Adrenal gland (tissue), 9 donors: ENCODE measurements at regions not wholly inside any gene's neighbourhood (a gene's known extent, or its start where the extent isn't known, plus 50 kb on each side); places are given as distances from the start of the nearest gene placed in this dataset.

ENCODE experiments used
- DNase-seq, 7 donors: peaks; one replicate each; pipeline ENCODE4 v3.0.0-alpha.2; 2019 to 2020
- H3K27ac ChIP-seq, 5 donors: fragments of 200-600 bp; sonication (generic) in 4 of 5; 1 replicate in 3 of 5; 2 replicates in 2 of 5; pipeline versions ENCODE4 v1.5.1 to v1.8.0; 2016 to 2020; ENCODE audit warnings: mild to moderate bottlenecking in 1 of 5
- H3K27me3 ChIP-seq: fragments of 200-600 bp; 2 replicates; pipeline ENCODE4 v1.8.0; 2021
- H3K36me3 ChIP-seq, 2 donors: fragments of 200-600 bp; replicated peaks in 1 of 2; 1 replicate in 1 of 2; 2 replicates in 1 of 2; pipeline versions ENCODE4 v1.5.1 to v1.8.0; 2018 to 2022
- H3K4me1 ChIP-seq, 2 donors: fragments of 200-600 bp; replicated peaks in 1 of 2; 1 replicate in 1 of 2; 2 replicates in 1 of 2; pipeline versions ENCODE4 v1.5.1 to v1.8.0; 2018 to 2021
- H3K4me3 ChIP-seq, 4 donors: fragments of 200-600 bp; sonication (generic) in 3 of 4; one replicate each; pipeline ENCODE4 v1.5.1; 2016 to 2018
- H3K9me3 ChIP-seq, 3 donors: fragments of 200-600 bp; sonication (generic) in 1 of 3; replicated peaks in 1 of 3; 1 replicate in 2 of 3; 2 replicates in 1 of 3; pipeline versions ENCODE4 v1.5.1 to v1.8.0; 2016 to 2021
- POLR2A ChIP-seq, 2 donors: fragments of 450-650 bp; IDR thresholded peaks; one replicate each; pipeline ENCODE4 v1.6.1; 2017; ENCODE audit warnings: antibody characterized with exemption in 2 of 2, mild to moderate bottlenecking in 2 of 2, moderate library complexity in 1 of 2
- WGBS, 4 donors: extraction: QIAGEN DNeasy Blood & Tissue Kit in 2 of 4; methylation state at CpG; one replicate each; pipeline versions ENCODE4 v1.1.5 to v1.1.7; 2013 to 2017; 5-methylcytosine and 5-hydroxymethylcytosine counted together
- intact Hi-C, 2 donors: fragments of 100-400 bp; cut with DNase I; formaldehyde crosslinking; loops; one replicate each; pipeline versions ENCODE4 v1.14.1 to v1.15.0; 2022 to 2023
- TF ChIP-seq, protein P1 (sequence below), 6 experiments: fragments of 450-650 bp in 4 of 6; fragments of 200-600 bp in 2 of 6; sonication (generic) in 1 of 6; IDR thresholded peaks; 1 replicate in 5 of 6; 2 replicates in 1 of 6; pipeline versions ENCODE4 v1.5.1 to v1.8.0; 2016 to 2021; ENCODE audit warnings: antibody characterized with exemption in 6 of 6, mild to moderate bottlenecking in 2 of 6, moderate library complexity in 1 of 6
- donor health status: healthy with polysubstance abuse.
- donor health status: Bipolar disorder and iron deficiency.
- donor health status: DM: yes; HTN: yes; CAD: no.
- donor health status: DM: no; HTN: no; CAD: no.
- donor health status: DM: no; HTN: no; CAD: no.

DNA sequence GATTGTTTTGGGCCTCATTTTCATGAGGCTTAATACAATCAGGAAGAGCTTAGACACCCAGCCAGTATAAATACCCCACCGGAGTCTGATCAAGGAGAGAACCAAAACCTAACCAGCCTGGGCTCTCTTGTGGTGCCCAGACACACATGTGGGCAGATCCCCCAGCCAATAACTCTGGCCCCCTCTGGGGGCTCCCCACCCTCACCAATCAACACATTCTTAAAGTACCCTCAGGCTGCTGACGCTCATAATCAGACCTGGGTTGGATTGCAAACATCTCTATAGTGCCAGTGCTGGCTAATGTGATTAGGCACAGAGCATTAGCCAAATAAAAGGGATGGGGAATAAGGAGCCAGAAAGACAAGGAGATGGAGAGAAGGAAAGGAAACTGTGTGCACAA lies 329.6 kb downstream of the BCL11A start:
- TF ChIP-seq, protein P1, sequence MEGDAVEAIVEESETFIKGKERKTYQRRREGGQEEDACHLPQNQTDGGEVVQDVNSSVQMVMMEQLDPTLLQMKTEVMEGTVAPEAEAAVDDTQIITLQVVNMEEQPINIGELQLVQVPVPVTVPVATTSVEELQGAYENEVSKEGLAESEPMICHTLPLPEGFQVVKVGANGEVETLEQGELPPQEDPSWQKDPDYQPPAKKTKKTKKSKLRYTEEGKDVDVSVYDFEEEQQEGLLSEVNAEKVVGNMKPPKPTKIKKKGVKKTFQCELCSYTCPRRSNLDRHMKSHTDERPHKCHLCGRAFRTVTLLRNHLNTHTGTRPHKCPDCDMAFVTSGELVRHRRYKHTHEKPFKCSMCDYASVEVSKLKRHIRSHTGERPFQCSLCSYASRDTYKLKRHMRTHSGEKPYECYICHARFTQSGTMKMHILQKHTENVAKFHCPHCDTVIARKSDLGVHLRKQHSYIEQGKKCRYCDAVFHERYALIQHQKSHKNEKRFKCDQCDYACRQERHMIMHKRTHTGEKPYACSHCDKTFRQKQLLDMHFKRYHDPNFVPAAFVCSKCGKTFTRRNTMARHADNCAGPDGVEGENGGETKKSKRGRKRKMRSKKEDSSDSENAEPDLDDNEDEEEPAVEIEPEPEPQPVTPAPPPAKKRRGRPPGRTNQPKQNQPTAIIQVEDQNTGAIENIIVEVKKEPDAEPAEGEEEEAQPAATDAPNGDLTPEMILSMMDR (IDR thresholded peaks at IDR 0.05) = no peak
- TF ChIP-seq POLR2A (IDR thresholded peaks at IDR 0.05) = no peak
- 80 to 95% (median 89%) methylated on average over 2 of the region's 2 CpGs for WGBS, 4 donors
- DNase-seq = no peak

DNA sequence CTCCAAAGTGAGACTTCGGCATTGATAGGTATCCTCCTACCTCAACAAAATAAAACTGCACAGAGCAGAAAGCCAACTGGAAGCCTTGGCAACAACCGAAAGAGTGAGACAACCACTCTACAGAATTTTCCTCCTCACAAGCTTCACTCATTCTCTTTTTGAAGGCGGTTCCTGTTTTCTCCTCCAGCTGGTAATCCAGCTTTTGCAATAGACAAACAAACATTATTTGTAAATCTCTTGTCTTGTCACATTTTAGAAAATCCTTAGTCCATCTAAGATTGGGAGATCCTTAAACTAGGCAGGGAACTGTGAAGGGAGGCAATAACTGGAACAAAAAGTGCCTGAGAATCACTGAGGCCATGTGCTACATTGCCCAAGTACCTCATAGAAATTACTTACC lies 332.4 kb downstream of the BCL11A start:
- Histone ChIP-seq H3K27ac (no peak overlapping the region), H3K36me3 (no peaks in the 10 kb centered on the region), H3K4me3 (no peak overlapping the region), H3K4me1 (no peaks in the 10 kb centered on the region), H3K9me3 (no peaks in the 10 kb centered on the region), H3K27me3 (no peaks in the 10 kb centered on the region)
- intact Hi-C loops = no loop called here
- 91 to 97% (median 93%) methylated on average over 3 of the region's 3 CpGs for WGBS, 4 donors
- no peak for DNase-seq
- no peak for TF ChIP-seq POLR2A (IDR thresholded peaks at IDR 0.05)
- TF ChIP-seq, protein P1 (IDR thresholded peaks at IDR 0.05) = no peak

More for the DNA sequence above, 329.6 kb downstream of the BCL11A start:
- Histone ChIP-seq H3K36me3 (no peaks in the 10 kb centered on the region), H3K9me3 (no peaks in the 10 kb centered on the region), H3K4me3 (no peak overlapping the region), H3K27me3 (no peaks in the 10 kb centered on the region), H3K4me1 (no peaks in the 10 kb centered on the region), H3K27ac (no peak overlapping the region)
- intact Hi-C loops = no loop called here

DNA sequence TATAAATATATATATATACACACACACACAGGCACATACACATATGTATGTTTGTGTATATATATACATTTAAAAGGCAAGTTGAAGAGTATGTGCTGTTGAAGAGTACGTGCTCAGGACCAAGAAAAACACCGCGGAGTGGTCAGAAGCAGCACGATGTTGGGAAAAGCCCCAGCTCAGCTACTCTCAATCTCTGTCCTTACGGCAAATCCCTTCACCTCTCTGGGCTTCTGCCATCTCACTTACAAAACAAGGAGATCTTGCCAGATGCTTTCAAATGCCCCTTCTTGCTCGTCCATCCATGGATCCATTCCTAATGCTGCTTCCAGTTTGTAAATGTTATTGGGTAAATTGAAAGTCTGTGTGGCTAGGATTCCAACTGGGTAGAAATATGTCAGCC lies 333.9 kb downstream of the BCL11A start:
- TF ChIP-seq, protein P1 (IDR thresholded peaks at IDR 0.05) = no peak
- DNase-seq = no peak
- Histone ChIP-seq H3K4me1 (no peaks in the 10 kb centered on the region), H3K27ac (no peak overlapping the region), H3K36me3 (no peaks in the 10 kb centered on the region), H3K27me3 (no peaks in the 10 kb centered on the region), H3K9me3 (no peaks in the 10 kb centered on the region), H3K4me3 (no peak overlapping the region)
- intact Hi-C loops = no loop called here
- 78 to 82% (median 80%) methylated on average over 6 of the region's 6 CpGs for WGBS, 4 donors

DNA sequence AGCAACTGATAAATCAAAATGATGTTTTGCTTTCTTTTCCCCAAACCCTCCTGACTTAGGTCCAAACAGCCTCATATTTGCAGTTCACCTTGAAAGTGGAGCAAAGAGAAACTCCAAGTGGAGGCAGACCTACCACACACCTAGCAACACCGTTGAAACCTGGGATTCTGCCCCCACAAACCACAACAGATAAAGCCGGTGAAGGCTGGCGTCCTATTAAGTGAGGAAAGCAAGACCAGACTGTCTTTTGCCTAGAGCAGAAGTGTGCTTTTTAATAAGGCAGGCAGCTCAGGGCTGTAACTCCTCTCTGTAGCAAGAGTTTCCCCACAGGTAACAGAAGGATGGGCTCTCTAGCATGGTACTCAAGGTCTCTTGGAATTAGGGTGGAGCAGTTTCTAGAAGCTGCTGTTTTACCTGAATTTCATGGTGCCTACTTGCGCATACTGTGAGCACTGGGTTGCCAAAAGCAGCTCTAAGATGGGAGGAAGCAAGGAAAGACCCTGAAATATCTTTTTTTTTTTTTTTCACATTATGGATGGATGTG lies 336.9 kb downstream of the BCL11A start:
- Histone ChIP-seq H3K27me3 (no peaks in the 10 kb centered on the region), H3K9me3 (no peaks in the 10 kb centered on the region), H3K36me3 (no peaks in the 10 kb centered on the region), H3K4me1 (peaks cover 0 to 5% of the 10 kb centered on the region in 2 donors), H3K27ac (no peak overlapping the region), H3K4me3 (no peak overlapping the region)
- TF ChIP-seq POLR2A (IDR thresholded peaks at IDR 0.05) = no peak
- TF ChIP-seq, protein P1 (IDR thresholded peaks at IDR 0.05) = no peak
- DNase-seq = no peak
- intact Hi-C loops = no loop called here
- WGBS, 4 donors = 63 to 72% (median 68%) methylated on average over 4 of the region's 4 CpGs
